Glutamatergic neuron (in vitro differentiated cells): ENCODE measurements at regions not wholly inside any gene's neighbourhood (a gene's known extent, or its start where the extent isn't known, plus 50 kb on each side); places are given as distances from the start of the nearest gene placed in this dataset.

Experiments used
- DNase-seq: peaks from one replicate; pipeline ENCODE4 v3.0.0; 2022
- H3K27ac Mint-ChIP-seq: one replicate; pipeline ENCODE4 v1.8.0; 2020; ENCODE audit warnings: mild to moderate bottlenecking, mixed read lengths, inconsistent platforms; ENCODE audit not compliant: unreplicated experiment
- H3K27me3 Mint-ChIP-seq: one replicate; pipeline ENCODE4 v1.8.0; 2020; ENCODE audit warnings: mild to moderate bottlenecking, moderate library complexity, mixed read lengths, inconsistent platforms; ENCODE audit not compliant: unreplicated experiment
- H3K36me3 Mint-ChIP-seq: one replicate; pipeline ENCODE4 v1.8.0; 2020; ENCODE audit warnings: mild to moderate bottlenecking, mixed read lengths, inconsistent platforms; ENCODE audit not compliant: unreplicated experiment
- H3K4me1 Mint-ChIP-seq: one replicate; pipeline ENCODE4 v1.8.0; 2020; ENCODE audit warnings: mild to moderate bottlenecking, low read depth, mixed read lengths, inconsistent platforms; ENCODE audit not compliant: unreplicated experiment
- H3K4me3 Mint-ChIP-seq: one replicate; pipeline ENCODE4 v1.8.0; 2020; ENCODE audit warnings: mild to moderate bottlenecking, mixed read lengths, inconsistent platforms; ENCODE audit not compliant: unreplicated experiment
- H3K9me3 Mint-ChIP-seq: one replicate; pipeline ENCODE4 v1.8.0; 2020; ENCODE audit warnings: mild to moderate bottlenecking, moderate library complexity, mixed read lengths, inconsistent platforms; ENCODE audit not compliant: unreplicated experiment
- TF ChIP-seq, protein P1 (sequence below): fragments of 200-600 bp; sonication (generic); IDR thresholded peaks from one replicate; pipeline ENCODE4 v1.5.0; 2021; ENCODE audit not compliant: partially characterized antibody, unreplicated experiment

GRCh38 chr3:117708601-117709000 lies 999.0 kb downstream of the TUSC7 start:
- Mint-ChIP-seq H3K27me3 (no peaks in the 10 kb centered on the region), H3K27ac (no peak overlapping the region), H3K4me3 (no peak overlapping the region), H3K4me1 (peaks cover 34% of the 10 kb centered on the region), H3K36me3 (no peaks in the 10 kb centered on the region), H3K9me3 (no peaks in the 10 kb centered on the region)
- DNase-seq: no peak
- TF ChIP-seq, protein P1, sequence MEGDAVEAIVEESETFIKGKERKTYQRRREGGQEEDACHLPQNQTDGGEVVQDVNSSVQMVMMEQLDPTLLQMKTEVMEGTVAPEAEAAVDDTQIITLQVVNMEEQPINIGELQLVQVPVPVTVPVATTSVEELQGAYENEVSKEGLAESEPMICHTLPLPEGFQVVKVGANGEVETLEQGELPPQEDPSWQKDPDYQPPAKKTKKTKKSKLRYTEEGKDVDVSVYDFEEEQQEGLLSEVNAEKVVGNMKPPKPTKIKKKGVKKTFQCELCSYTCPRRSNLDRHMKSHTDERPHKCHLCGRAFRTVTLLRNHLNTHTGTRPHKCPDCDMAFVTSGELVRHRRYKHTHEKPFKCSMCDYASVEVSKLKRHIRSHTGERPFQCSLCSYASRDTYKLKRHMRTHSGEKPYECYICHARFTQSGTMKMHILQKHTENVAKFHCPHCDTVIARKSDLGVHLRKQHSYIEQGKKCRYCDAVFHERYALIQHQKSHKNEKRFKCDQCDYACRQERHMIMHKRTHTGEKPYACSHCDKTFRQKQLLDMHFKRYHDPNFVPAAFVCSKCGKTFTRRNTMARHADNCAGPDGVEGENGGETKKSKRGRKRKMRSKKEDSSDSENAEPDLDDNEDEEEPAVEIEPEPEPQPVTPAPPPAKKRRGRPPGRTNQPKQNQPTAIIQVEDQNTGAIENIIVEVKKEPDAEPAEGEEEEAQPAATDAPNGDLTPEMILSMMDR: no peak

DNA sequence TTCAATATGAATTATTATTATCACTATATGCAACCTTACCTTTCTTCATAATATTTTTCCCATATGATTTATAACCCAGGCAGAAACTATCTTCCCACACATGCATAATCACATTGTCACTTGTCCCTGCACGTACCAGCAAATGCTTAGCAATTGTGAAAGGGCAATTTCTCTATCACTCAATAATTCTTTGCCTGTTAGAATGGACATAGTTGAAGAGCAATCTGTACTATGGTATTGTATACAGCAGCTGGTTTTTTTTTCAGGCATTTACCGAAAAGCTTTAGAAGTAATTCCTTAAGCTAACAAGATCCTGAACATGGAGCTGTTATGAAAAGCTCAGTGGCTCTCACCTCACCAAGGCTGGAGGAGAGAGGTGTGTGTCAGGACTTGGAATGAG lies 999.5 kb downstream of the TUSC7 start:
- H3K4me3 Mint-ChIP-seq: no peak overlapping the region

DNA sequence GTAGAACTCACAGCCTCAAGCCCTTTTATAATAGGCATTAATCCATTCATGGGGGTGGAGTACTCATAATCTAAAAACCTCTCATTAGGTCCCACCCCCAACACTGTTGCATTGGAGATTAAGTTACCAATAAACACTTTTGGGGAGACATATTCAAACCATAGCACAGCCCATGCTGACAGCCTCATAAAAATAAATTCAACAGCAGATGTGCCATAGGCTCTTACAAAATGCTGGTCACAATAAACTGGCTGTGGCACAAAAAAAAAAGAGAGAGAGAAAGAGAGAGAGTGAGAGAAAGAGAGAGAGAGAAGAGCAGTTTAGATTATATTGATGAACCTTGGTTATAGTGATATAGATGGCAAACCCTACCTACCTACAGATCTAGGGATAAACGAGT lies 1000.9 kb downstream of the TUSC7 start:
- DNase-seq: no peak
- Mint-ChIP-seq H3K27me3 (no peaks in the 10 kb centered on the region), H3K4me3 (no peak overlapping the region), H3K9me3 (no peaks in the 10 kb centered on the region), H3K36me3 (no peaks in the 10 kb centered on the region), H3K4me1 (peaks cover 21% of the 10 kb centered on the region), H3K27ac (no peak overlapping the region)
- TF ChIP-seq, protein P1: no peak

More for the DNA sequence above, 999.5 kb downstream of the TUSC7 start:
- Mint-ChIP-seq H3K27me3 (no peaks in the 10 kb centered on the region), H3K4me1 (peaks cover 29% of the 10 kb centered on the region), H3K9me3 (no peaks in the 10 kb centered on the region), H3K27ac (no peak overlapping the region), H3K36me3 (no peaks in the 10 kb centered on the region)
- TF ChIP-seq, protein P1: no peak
- no peak for DNase-seq

DNA sequence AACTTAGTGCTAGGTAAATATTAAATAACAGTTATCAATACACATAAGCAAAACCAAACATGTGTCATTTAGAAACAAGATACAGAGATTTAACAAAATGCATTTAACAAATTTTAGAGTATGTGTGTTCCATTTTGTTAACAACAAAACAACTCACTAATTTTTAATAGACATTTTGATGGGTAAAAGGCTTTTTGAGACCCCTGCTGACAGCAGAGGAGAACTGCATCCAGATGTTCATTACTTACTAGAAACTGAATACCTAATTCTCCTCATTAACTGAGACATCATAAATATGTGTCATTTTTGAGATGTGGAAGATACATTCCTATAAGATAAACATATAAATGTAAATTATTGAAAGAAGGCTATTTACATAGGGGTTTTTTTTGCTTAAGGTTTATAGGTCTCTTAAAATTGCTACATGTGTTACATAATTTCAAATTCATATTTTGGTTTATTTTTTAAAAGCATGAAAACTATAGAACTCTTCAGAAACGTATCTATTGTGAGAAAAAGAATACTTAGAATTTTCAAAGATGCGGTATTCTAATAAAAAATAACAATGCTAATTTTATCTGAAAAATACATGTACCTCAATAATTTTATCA lies 1009.8 kb downstream of the TUSC7 start:
- Mint-ChIP-seq H3K27me3 (no peaks in the 10 kb centered on the region), H3K9me3 (no peaks in the 10 kb centered on the region), H3K4me1 (no peaks in the 10 kb centered on the region), H3K36me3 (no peaks in the 10 kb centered on the region), H3K4me3 (no peak overlapping the region), H3K27ac (no peak overlapping the region)
- TF ChIP-seq, protein P1: peak; percentile 90
- DNase-seq: no peak

DNA sequence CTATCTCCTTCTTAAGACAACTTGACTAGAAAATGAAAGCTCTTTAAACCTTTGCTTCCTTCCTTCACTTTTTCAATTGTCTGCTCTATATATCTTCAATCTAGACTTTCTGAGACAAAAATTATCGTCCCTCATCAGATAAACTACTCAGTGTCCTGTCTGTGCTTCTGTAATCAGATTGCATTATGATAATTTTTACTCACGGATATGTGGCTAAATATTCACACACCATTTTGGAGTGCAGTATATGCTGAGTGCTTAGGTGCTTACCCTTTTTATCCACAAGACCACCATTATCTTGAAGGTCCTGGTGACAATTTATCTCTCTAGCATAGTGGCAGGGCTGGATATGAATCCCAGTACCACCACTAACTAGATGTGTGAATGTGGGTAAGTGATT lies 1012.3 kb downstream of the TUSC7 start:
- Mint-ChIP-seq H3K4me3 (no peak overlapping the region), H3K9me3 (no peaks in the 10 kb centered on the region)

More for the DNA sequence above, 1012.3 kb downstream of the TUSC7 start:
- Mint-ChIP-seq H3K27ac (no peak overlapping the region), H3K27me3 (no peaks in the 10 kb centered on the region), H3K4me1 (no peaks in the 10 kb centered on the region), H3K36me3 (no peaks in the 10 kb centered on the region)
- no peak for DNase-seq
- TF ChIP-seq, protein P1: no peak
